ENCODE measurements at regions not wholly inside any gene's neighbourhood (a gene's known extent, or its start where the extent isn't known, plus 50 kb on each side); places are given as distances from the start of the nearest gene placed in this dataset.
"Not testable (repeated sequence)": the region's sequence is repeated elsewhere in the genome, so short reads cannot be mapped to it uniquely, and the experiment has no call there.

GRCh38 chr21:15932726-15933125, 202.9 kb downstream of the USP25 start:
- no peak for DNase-seq (ENCODE audit: low read depth in 1 of 2, low spot score in 1 of 2)

DNA sequence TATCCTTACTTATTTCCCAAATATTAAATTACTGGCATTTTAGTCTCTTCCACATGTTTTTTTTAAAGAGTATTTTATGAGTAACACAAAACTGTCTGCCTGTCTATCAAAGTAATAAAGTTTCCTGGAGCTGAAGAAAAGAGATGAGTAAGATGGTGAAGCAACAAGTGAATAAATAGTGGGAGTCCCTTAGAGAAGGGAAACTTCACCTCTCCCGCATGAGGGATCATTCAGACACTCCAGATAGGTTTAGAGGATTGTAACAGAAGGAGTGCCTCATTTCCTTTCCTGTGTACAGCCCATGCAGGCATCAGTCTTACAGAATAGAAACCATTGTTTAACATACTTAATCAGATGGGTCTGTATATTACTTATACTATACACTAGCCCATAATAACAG, 205.7 kb downstream of the USP25 start:
- no peak for DNase-seq (ENCODE audit: low read depth in 1 of 2, low spot score in 1 of 2)

GRCh38 chr21:15943009-15943666, 213.4 kb downstream of the USP25 start:
- no peak for DNase-seq (ENCODE audit: low read depth in 1 of 2, low spot score in 1 of 2)

GRCh38 chr21:15947677-15948076, 217.9 kb downstream of the USP25 start:
- no peak for DNase-seq (ENCODE audit: low read depth in 1 of 2, low spot score in 1 of 2)

DNA sequence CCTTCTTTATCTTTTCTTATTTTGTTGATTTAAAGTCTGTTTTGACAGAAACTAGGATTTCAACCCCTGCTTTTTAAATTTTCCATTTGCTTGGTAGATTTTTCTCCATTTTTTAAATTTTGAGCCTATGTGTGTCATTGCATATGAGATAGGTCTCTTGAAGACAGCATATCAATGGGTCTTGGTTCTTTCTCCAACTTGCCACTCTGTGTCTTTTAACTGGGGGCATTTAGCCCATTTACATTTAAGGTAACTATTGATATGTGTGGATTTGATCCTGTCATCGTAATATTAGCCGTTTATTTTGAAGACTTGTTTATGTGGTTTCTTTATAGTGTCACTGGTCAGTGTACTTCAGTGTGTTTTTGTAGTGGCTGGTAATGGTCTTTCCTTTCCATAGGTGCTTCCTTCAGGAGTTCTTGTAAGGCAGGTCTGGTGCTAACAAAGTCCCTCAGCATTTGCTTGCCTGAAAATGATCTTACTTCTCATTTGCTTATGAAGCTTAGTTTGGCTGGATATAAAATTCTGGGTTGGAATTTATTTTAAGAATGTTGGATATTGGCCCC, 223.9 kb downstream of the USP25 start:
- no peak for DNase-seq (ENCODE audit: low read depth in 1 of 2, low spot score in 1 of 2)

GRCh38 chr21:15964236-15964855, 234.6 kb downstream of the USP25 start:
- no peak for DNase-seq (ENCODE audit: low read depth in 1 of 2, low spot score in 1 of 2)

GRCh38 chr21:15966231-15966630, 236.4 kb downstream of the USP25 start:
- DNase-seq (ENCODE audit: low read depth in 1 of 2, low spot score in 1 of 2) = no peak

DNA sequence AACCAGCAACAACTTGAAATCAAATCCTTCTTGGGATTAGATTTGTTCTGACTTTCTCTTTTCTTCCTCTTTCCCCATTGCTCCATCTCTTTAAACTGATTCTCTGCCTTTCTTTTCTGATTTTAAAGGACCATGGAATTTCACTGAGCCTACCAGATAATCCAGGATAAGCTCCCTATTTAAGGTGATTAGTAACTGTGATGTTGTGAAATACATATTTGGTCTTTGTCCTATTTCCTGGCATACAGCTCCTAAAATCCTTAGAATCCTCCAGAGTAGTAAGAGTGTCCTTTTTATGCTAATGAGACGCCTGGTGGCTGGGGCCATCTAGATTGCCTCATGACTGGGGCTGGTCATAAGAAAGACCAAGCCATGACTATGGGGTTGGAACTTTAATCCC, 236.9 kb downstream of the USP25 start:
- no peak for DNase-seq (ENCODE audit: low read depth in 1 of 2, low spot score in 1 of 2)

DNA sequence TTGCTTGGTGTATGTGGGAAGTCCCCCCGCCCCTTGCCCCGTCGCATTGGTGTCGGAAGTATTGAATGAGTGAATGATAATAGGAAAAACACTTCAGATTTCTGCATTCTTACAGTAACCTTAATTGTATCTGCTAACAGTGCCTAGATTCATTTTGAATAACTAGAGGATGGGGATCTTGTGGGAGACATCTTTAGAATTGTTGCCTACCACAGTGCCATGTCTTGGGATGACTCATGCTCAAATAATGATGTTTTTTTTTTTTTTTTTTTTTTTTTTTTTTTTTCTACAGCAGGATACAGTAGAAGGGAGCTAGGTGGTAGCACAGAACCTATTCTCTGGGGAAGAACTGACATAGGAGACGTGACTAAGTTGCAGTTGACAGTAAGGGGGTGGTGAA, 237.9 kb downstream of the USP25 start:
- DNase-seq (ENCODE audit: low read depth in 1 of 2, low spot score in 1 of 2) = no peak

DNA sequence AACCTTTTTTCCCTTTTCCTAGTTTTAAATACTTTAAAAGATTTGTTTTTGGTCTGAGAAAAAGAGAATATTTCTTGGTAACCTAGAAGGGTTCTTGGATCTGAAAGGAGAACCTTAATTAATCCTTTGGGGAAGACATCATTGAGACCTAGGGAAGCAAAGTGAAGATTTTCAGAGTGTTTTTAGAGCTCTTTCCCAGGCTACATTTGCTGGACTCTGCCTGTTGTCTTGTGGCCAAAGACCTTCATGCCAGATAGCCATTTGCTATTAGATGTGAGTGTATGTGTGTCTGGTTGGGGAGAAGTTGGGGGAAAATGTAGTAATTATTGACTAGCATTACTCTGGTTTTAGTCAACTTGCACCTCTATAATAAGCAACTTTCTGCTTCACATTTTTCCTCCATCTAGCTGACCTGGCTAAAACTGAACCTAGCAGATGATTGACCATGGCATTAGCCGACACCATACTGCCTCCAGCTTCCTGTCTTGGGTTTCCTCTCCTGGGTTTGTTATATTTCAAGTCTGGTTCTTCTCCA, 239.1 kb downstream of the USP25 start:
- no peak for DNase-seq (ENCODE audit: low read depth in 1 of 2, low spot score in 1 of 2)

- no peak for DNase-seq (ENCODE audit: low read depth in 1 of 2, low spot score in 1 of 2)
These were observed 247.0 kb downstream of the USP25 start for GRCh38 chr21:15976807-15977206.

DNA sequence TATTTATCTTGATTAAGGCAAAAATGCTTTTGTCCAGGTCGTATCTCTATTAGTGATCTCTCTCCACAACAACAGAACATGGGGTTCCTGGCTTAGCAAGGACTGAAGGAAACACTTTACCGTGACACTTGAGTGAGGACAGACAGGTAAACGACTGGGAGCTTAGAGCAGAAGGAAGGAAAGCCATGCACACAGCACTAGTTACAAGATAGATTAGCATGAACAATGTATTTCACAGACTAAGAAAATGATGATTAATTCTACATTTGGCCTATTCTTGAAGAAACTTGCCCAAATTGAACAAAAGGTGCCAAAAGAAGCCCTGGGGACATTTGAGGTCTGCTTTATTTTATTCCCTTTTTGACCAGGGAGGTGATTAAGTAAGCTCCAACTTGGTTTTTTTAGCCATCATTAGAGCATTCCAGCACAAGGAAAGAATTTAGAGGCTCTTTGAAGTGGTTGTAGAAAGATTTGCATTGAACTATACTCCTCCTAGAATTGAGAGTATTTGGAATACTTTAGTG, 248.5 kb downstream of the USP25 start:
- DNase-seq (ENCODE audit: low read depth in 1 of 2, low spot score in 1 of 2) = no peak

DNA sequence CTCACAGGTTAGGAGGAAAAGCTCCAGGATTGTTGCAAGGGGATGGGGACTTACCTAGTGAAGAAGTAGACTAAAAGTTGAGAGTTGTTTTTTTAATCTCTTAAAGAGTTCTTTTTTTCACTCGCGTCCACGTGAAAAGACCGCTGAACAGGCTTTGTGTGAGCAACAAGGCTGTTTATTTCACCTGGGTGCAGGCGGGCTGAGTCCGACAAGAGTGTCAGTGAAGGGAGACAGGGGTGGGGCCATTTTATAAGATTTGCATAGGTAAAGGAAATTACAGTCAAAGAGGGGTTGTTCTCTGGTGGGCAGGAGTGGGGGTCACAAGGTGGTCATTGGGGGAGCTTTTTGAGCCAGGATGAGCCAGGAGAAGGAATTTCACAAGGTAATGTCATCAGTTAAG, 249.7 kb downstream of the USP25 start:
- not testable (repeated sequence) for DNase-seq (ENCODE audit: low read depth in 1 of 2, low spot score in 1 of 2)

GRCh38 chr21:15986277-15986676, 256.5 kb downstream of the USP25 start:
- no peak for DNase-seq (ENCODE audit: low read depth in 1 of 2, low spot score in 1 of 2)

GRCh38 chr21:15992171-15992570, 262.4 kb downstream of the USP25 start:
- no peak for DNase-seq (ENCODE audit: low read depth in 1 of 2, low spot score in 1 of 2)

GRCh38 chr21:15993951-15994350, 264.2 kb downstream of the USP25 start:
- no peak for DNase-seq (ENCODE audit: low read depth in 1 of 2, low spot score in 1 of 2)

- no peak for DNase-seq (ENCODE audit: low read depth in 1 of 2, low spot score in 1 of 2)
These were observed 270.0 kb downstream of the USP25 start for GRCh38 chr21:15999741-16000140.

DNA sequence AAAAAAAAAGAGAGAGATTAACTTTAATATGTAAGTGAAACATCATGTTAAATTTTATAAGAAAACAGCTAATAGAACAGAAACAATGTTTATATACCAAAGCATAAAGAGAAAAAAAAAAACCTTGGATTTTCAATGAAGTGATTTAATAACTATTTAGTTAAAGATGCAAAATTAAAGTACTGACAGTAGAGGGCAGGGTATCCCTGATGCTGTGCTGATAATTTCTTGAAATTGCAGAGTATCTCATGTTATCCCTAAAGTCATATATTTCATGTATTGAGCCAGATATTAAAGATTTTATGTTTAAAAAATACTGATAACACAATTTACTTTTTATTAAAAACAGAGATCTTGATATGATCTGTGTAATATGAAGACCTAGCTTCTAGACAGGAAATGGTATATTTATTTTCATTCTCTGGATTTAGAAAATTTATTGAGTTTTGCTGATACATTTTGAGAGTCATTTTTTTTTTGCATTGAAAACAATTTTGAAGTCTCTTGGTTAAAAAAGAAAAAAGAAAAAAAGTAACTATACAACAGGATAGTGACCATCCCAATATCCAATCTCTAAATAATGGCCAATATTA, 273.2 kb downstream of the USP25 start:
- DNase-seq (ENCODE audit: low read depth in 1 of 2, low spot score in 1 of 2) = no peak

- DNase-seq (ENCODE audit: low read depth in 1 of 2, low spot score in 1 of 2) = no peak
These were observed 274.3 kb downstream of the USP25 start for GRCh38 chr21:16004086-16004485.

DNA sequence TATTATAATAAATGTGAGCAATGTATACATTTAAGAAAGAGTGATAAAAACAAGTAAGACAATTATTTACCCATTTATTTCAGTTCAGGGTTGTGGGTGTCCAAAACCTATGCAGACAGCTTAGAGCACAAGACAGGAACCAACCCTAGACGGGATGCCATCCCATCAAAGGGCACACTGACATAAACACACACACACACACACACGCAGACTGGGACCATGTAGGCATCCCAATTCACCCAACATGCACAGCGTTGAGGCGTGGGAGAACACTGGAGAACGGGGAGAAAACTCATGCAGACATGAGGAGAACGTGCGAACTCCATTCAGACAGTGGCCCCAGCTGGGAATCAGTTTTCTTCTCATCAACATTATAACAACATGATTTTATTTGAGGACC, 274.7 kb downstream of the USP25 start:
- no peak for DNase-seq (ENCODE audit: low read depth in 1 of 2, low spot score in 1 of 2)

DNA sequence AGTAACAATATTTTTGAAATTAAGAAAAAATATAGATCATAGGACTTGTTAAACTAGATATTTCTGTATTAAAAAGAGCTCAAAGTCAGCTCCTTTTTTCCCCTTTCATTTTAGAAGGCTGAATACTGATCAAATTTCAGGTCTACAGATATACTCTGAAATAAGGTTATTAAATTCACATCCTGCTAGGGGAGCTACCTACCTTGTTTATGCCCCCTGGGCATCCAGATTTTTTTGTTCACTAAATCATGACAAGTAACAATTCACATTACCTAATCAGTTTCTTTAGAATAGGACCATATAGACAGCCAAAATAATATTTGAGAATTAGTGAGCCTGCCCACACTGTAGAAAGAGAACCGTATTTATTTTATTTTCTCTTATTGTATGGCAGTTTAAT, 276.2 kb downstream of the USP25 start:
- no peak for DNase-seq (ENCODE audit: low read depth in 1 of 2, low spot score in 1 of 2)

GRCh38 chr21:16007943-16008342, 278.2 kb downstream of the USP25 start:
- no peak for DNase-seq (ENCODE audit: low read depth in 1 of 2, low spot score in 1 of 2)
